Progenitor cell of endocrine pancreas (in vitro differentiated cells): ENCODE measurements at regions not wholly inside any gene's neighbourhood (a gene's known extent, or its start where the extent isn't known, plus 50 kb on each side); places are given as distances from the start of the nearest gene placed in this dataset.

Source experiments
- DNase-seq: peaks from one replicate; pipeline ENCODE4 v3.0.0; 2021; ENCODE audit warnings: low spot score; ENCODE audit not compliant: unreplicated experiment
- H3K27ac Mint-ChIP-seq: 2 replicates; pipeline ENCODE4 v1.8.0; 2021; ENCODE audit warnings: mild to moderate bottlenecking, moderate library complexity, mixed read lengths
- H3K27me3 Mint-ChIP-seq: 2 replicates; pipeline ENCODE4 v1.8.0; 2021; ENCODE audit warnings: mixed read lengths
- H3K36me3 Mint-ChIP-seq: 2 replicates; pipeline ENCODE4 v1.8.0; 2022; ENCODE audit warnings: mixed read lengths; ENCODE audit not compliant: insufficient read depth
- H3K4me1 Mint-ChIP-seq: 2 replicates; pipeline ENCODE4 v1.8.0; 2021; ENCODE audit warnings: low read depth, mixed read lengths
- H3K4me3 Mint-ChIP-seq: 2 replicates; pipeline ENCODE4 v1.8.0; 2021; ENCODE audit warnings: low read depth, mild to moderate bottlenecking, moderate library complexity, mixed read lengths
- H3K9me3 Mint-ChIP-seq: 2 replicates; pipeline ENCODE4 v1.8.0; 2021; ENCODE audit warnings: low read depth, mixed read lengths
- TF ChIP-seq, protein P1 (sequence below): fragments of 200-600 bp; sonication (generic); IDR thresholded peaks from one replicate; pipeline ENCODE4 v1.5.0; 2021; ENCODE audit warnings: antibody characterized with exemption, mild to moderate bottlenecking; ENCODE audit not compliant: unreplicated experiment

DNA sequence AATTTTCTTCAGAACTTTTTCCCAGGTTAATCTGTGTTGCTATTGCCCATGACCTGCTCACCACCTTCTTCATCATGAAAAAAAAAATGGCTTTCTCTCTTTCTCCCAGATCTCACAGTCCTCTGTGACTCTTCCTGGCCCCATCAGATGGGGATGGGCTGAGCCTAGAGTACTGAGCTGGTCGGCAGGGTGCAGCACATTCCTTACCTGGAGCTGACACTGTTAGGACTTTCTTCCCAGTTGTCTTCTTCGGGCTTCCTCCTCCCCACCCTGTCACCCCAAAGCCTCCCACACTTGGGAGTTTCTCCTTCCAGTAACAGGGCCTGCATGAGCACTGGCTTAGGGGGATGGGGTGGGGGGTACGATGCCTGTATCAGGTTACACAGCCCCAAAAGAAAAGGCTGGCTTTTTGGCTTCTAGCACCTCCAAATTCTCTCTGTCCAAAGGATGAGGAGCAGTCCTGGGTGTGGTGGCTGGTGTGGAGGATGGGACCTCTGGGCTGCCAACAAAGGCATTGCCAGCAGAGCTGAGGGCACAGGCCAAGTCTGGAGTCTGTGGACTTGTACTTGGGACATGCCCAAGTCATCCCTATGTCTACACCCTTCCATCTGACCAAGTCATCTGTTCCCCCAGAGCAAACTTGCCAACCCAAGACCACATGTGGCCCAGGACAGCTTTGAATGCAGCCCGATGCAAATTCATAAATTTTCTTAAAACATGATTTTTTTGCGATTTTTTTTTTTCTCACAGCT, 68.0 kb upstream of the HSPA9 start:
- no peak overlapping the region for H3K27ac Mint-ChIP-seq
- TF ChIP-seq, protein P1, sequence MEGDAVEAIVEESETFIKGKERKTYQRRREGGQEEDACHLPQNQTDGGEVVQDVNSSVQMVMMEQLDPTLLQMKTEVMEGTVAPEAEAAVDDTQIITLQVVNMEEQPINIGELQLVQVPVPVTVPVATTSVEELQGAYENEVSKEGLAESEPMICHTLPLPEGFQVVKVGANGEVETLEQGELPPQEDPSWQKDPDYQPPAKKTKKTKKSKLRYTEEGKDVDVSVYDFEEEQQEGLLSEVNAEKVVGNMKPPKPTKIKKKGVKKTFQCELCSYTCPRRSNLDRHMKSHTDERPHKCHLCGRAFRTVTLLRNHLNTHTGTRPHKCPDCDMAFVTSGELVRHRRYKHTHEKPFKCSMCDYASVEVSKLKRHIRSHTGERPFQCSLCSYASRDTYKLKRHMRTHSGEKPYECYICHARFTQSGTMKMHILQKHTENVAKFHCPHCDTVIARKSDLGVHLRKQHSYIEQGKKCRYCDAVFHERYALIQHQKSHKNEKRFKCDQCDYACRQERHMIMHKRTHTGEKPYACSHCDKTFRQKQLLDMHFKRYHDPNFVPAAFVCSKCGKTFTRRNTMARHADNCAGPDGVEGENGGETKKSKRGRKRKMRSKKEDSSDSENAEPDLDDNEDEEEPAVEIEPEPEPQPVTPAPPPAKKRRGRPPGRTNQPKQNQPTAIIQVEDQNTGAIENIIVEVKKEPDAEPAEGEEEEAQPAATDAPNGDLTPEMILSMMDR, result no peak
- no peaks in the 10 kb centered on the region for H3K4me1 Mint-ChIP-seq
- H3K9me3 Mint-ChIP-seq, result no peaks in the 10 kb centered on the region
- no peak for DNase-seq
- peaks cover 11% of the 10 kb centered on the region for H3K27me3 Mint-ChIP-seq
- H3K4me3 Mint-ChIP-seq, result no peak overlapping the region
- H3K36me3 Mint-ChIP-seq, result no peaks in the 10 kb centered on the region

- H3K4me3 Mint-ChIP-seq, result no peak overlapping the region
- H3K9me3 Mint-ChIP-seq, result no peaks in the 10 kb centered on the region
- DNase-seq, result peak; percentile 54
- H3K27me3 Mint-ChIP-seq, result peaks cover 8% of the 10 kb centered on the region
- H3K27ac Mint-ChIP-seq, result no peak overlapping the region
- no peaks in the 10 kb centered on the region for H3K36me3 Mint-ChIP-seq
- no peaks in the 10 kb centered on the region for H3K4me1 Mint-ChIP-seq
- TF ChIP-seq, protein P1, result peak; percentile 81
Observed at GRCh38 chr5:138641547-138642298, 66.5 kb upstream of the HSPA9 start.

DNA sequence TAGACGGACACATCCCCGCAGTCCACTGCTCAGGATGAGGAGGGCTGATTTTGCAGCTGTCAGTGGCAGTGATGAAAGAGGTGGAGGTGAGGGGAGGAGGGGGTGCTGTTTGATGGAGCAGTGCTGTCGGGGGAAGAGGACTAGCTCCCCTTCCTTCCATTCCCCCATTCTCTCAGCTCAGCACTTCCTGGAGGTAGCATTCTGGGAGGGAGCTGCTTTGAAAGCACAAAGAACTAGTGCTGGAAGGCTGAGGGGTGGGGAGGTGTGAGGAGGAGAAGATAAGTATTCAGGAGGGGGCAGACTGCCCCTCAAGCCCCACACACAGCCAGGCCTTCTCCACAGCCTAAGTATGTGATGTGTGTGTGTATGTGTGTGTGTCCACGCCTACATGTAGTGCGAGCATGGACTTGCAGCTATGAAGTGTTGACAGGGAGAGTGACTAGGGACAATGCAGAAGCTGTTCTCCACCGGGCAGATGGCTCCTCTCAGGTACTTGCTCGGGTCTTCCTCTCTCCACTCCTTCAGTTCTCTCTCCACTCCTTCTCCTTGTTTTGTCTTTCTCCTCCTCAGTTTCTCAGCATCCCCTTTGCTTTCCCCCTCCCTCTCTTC, 65.5 kb upstream of the HSPA9 start:
- Mint-ChIP-seq H3K27ac (no peak overlapping the region), H3K9me3 (no peaks in the 10 kb centered on the region), H3K36me3 (no peaks in the 10 kb centered on the region), H3K27me3 (peaks cover 7% of the 10 kb centered on the region), H3K4me1 (no peaks in the 10 kb centered on the region), H3K4me3 (no peak overlapping the region)
- TF ChIP-seq, protein P1, result no peak
- no peak for DNase-seq

DNA sequence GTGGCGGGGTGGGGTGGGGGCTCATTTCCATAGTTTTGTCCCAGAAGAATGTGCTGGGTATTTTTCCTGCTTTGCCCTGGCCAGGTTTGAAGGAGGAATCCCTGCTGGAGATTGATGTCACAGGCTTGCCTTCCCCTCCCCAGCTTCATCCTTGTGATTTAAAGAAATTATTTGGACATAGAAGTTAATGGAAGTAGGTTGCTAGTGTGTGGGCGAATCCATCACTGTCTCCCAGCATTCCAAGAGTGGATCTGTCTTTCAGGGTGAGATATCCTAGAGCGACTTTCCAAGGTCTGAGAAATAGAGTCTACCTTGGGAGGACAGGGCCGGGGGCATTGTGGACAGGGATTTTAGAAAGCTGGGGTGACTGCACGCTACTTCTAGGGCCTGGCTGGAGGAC, 64.9 kb upstream of the HSPA9 start:
- peaks cover 5% of the 10 kb centered on the region for H3K27me3 Mint-ChIP-seq
- H3K4me1 Mint-ChIP-seq, result peaks cover 1% of the 10 kb centered on the region
- no peak overlapping the region for H3K4me3 Mint-ChIP-seq

GRCh38 chr5:138639326-138639725, 64.1 kb upstream of the HSPA9 start:
- peaks cover 5% of the 10 kb centered on the region for H3K27me3 Mint-ChIP-seq
- no peaks in the 10 kb centered on the region for H3K9me3 Mint-ChIP-seq
- no peak overlapping the region for H3K4me3 Mint-ChIP-seq
- peaks cover 4% of the 10 kb centered on the region for H3K4me1 Mint-ChIP-seq
- DNase-seq, result no peak
- no peak overlapping the region for H3K27ac Mint-ChIP-seq
- no peaks in the 10 kb centered on the region for H3K36me3 Mint-ChIP-seq
- TF ChIP-seq, protein P1, result no peak

More for the DNA sequence above, 64.9 kb upstream of the HSPA9 start:
- Mint-ChIP-seq H3K9me3 (no peaks in the 10 kb centered on the region), H3K36me3 (no peaks in the 10 kb centered on the region), H3K27ac (no peak overlapping the region)
- TF ChIP-seq, protein P1, result no peak
- DNase-seq, result no peak
